ENCODE measurements at regions not wholly inside any gene's neighbourhood (a gene's known extent, or its start where the extent isn't known, plus 50 kb on each side); places are given as distances from the start of the nearest gene placed in this dataset.
A peak's percentile ranks its signal among the peaks of the same experiment; 100 is the strongest.
"Not testable (repeated sequence)": the region's sequence is repeated elsewhere in the genome, so short reads cannot be mapped to it uniquely, and the experiment has no call there.

DNA sequence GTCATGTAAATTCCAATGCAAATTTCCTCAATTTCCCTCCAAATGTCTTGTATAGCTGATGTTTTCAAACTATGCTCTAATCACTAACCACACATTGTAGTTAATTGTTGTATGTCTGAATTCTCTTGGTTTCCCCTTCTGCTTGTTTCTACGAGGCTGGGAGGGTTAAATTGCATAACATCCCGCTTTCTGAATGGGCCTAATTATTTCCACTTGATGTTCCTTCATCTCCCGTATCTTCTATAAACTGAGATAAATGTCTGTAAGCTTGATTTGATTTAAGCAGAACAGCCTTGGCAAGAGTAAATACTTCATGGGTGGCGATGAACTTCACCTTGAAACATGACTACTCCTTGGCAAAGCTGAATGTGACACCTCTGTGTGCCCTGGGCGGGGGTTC lies 72.2 kb downstream of the SERINC2 start:
- no peak for DNase-seq (ENCODE audit: low read depth in 2 of 3, low spot score in 2 of 3)

DNA sequence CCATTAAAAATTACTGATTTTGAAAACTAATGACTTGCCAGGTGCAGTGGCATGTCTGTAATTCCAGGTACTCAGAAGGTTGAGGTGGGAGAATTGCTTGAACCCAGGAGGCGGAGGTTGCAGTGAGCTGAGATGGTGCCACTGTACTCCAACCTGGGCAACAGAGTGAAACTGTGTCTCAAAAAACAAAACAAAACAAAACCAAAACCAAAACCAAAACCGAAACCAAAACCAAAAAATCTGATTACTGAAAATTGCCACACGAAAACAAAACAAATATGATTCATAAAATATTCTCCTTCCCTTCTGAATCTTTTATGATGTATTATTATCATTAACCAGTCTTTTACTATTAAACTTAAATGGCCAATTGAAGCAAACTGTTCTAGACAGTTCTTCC lies 74.1 kb downstream of the SERINC2 start:
- DNase-seq (ENCODE audit: low read depth in 2 of 3, low spot score in 2 of 3) = peak in 1 of 3 donors; percentile 52

DNA sequence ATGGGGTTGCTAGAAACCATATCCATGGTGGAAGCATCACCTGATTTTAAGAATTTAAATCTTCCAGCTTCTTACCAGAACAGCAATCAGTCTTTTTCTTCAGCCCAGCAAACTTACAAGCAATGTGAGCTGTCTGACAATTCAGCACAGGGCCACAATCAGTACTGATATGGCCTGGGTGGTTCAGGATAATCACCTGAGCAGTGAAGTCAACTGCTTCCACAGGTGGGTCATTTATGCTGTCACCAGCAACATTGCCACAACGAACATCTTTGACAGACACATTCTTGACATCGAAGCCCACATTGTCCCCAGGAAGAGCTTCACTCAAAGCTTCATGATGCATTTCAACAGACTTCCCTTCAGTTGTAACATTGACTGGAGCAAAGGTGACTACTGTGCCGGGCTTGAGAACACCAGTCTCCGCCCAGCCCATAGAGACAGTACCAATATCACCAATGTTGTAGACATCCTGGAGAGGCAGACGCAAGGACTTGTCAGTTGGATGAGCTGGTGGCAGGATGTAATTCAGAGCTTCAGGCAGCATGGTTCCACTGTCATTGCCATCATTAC lies 74.8 kb downstream of the SERINC2 start:
- DNase-seq (ENCODE audit: low read depth in 2 of 3, low spot score in 2 of 3) = no peak

DNA sequence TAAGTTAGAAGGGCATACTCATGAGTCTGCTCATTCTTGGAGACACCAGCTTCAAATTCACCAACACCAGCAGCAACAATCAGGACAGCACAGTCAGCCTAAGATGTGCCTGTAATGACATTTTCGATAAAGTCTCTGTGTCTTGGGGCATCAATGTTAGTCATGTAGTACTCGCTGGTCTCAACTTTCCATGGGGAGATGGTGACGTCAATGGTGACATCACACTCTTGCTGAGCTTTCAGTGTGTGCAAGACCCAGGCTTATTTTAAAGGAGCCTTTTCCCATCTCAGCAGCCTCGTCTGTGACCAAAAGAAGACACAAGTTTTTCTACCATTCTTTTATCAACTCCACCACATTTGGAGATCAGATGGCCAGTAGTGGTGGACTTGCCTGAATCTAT lies 75.5 kb downstream of the SERINC2 start:
- no peak for DNase-seq (ENCODE audit: low read depth in 2 of 3, low spot score in 2 of 3)

DNA sequence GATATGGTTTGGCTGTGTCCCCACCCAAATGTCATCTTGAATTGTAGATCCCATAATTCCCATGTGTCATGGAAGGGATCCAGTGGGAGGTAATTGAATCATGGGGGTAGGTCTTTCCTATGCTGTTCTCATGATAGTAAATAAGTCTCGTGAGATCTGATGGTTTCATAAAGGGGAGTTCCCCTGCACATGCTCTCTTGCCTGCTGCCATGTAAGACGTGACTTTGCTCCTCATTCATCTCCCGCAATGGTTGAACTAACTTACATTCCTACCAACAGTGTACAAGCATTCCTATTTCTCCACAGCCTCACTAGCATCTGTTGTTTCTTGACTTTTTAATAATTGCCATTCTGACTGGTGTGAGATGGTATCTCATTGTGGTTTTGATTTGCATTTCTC lies 76.6 kb downstream of the SERINC2 start:
- DNase-seq (ENCODE audit: low read depth in 2 of 3, low spot score in 2 of 3) = not testable (repeated sequence)

DNA sequence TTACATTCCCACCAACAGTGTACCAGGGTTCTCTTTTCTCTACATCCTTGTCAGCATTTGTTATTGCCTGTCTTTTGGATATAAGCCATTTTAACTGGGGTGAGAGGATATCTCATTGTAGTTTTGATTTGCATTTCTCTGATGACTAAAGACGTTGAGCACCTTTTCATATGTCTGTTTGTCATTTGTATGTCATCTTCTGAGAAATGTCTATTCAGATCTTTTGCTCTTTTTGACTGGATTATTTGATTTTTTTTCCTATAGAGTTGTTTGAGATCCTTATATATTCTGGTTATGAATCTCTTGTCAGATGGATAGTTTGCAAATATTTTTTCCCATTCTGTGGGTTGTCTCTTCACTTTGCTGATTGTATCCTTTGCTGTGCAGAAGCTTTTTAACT lies 77.6 kb downstream of the SERINC2 start:
- not testable (repeated sequence) for DNase-seq (ENCODE audit: low read depth in 2 of 3, low spot score in 2 of 3)

DNA sequence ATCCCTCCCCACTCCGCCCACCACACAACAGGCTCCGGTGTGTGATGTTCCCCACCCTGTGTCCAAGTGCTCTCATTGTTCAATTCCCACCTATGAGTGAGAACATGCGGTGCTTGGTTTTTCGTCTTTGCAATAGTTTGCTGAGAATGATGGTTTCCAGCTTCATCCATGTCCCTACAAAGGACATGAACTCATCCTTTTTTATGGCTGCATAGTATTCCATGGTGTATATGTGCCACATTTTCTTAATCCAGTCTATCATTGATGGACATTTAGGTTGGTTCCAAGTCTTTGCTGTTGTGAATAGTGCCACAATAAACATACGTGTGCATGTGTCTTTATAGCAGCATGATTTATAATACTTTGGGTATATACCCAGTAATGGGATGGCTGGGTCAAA lies 81.0 kb upstream of the TINAGL1 start:
- DNase-seq (ENCODE audit: low read depth in 2 of 3, low spot score in 2 of 3) = not testable (repeated sequence)

DNA sequence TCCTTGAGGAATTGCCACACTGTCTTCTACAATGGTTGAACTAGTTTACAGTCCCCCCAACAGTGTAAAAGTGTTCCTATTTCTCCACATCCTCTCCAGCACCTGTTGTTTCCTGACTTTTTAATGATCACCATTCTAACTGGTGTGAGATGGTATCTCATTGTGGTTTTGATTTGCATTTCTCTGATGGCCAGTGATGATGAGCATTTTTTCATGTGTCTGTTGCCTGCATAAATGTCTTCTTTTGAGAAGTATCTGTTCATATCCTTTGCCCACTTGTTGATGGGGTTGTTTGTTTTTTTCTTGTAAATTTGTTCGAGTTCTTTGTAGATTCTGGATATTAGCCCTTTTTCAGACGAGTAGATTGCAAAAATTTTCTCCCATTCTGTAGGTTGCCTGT lies 80.5 kb upstream of the TINAGL1 start:
- DNase-seq (ENCODE audit: low read depth in 2 of 3, low spot score in 2 of 3) = not testable (repeated sequence)

DNA sequence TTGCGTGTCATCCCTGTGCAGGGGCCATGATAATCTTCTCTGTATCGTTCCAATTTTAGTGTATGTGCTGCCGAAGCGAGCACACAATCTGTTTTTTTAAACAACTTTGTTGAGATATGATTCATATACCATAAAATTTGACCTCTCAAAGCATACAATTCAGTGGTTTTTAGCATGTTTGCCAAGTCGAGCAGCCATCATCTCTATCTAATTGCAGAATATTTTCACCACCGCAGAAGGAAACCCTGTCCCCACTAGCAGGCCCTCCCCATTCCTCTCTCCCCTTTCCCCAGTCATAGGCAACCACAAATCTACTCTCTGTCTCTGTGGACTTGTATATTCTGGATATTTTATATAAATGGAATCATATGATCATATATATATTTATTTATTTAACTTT lies 78.7 kb upstream of the TINAGL1 start:
- DNase-seq (ENCODE audit: low read depth in 2 of 3, low spot score in 2 of 3) = no peak

DNA sequence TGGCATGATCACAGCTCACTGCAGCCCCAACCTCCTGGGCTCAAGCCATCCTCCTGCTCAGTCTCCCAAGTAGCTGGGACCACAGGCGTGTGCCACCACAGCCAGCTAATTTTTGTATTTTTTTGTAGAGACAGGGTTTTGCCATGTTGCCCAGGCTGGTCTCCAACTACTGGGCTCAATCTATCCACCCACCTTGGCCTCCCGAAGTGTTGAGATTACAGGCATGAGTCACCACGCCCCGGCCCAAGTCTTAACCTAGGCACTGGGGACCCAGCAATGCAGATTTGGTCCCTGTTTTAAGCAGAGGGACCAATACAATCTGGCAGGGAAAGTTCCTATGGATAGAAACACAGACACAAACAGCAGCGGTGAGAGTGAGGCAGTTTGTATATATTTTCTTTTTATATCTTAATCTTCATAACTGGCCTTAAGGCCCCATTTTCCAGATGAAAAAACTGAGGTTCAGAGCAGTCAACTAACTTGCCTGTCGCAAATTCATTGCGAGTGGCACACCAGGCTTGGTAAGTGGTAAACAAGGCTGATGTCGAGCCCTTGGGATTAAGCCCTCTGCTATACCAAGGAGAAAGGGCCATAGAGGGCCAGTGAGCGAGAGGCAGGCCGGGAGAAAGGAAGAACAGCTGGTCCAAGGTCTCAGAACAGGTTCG lies 77.8 kb upstream of the TINAGL1 start:
- no peak for DNase-seq (ENCODE audit: low read depth in 2 of 3, low spot score in 2 of 3)

DNA sequence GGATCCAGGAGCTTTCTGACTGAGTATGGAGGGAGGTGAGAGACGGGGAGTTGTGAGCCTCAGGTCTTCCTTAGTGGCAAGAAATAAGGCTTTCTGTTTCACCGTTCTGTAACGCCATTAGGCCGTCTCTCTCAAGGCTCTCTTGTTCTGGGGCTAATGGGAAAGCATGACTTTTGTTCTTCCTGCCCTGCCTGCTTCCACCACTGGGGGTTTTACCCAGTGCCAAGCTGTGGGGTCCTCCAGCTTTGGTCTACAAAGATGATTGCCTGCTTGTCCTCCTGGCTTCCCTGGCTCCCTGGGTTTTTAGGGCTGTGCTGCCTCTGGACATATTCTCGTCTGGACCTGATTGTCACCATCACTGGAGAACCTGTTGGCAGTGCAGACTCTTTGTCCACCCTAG lies 74.8 kb upstream of the TINAGL1 start:
- DNase-seq (ENCODE audit: low read depth in 2 of 3, low spot score in 2 of 3) = peak in 1 of 3 donors; percentile 38

DNA sequence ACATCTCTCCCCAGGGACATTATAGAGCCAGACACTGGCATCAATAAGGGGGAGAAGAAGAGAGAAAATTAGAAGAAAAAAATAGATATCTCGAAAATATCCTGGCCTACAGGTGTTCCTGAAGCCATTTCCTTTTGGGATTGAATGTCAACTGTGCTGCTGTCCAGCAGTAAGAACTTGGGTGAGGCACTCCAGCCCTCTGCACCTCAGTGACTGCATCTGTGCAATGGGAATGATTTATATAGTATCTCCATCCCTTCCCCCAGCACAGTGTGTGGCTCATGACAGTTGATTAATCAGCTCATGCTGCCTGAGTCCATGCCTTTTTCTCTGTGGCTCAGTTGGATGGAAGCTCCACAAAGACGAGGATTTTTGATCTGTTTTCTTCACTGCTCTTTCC lies 74.1 kb upstream of the TINAGL1 start:
- no peak for DNase-seq (ENCODE audit: low read depth in 2 of 3, low spot score in 2 of 3)

DNA sequence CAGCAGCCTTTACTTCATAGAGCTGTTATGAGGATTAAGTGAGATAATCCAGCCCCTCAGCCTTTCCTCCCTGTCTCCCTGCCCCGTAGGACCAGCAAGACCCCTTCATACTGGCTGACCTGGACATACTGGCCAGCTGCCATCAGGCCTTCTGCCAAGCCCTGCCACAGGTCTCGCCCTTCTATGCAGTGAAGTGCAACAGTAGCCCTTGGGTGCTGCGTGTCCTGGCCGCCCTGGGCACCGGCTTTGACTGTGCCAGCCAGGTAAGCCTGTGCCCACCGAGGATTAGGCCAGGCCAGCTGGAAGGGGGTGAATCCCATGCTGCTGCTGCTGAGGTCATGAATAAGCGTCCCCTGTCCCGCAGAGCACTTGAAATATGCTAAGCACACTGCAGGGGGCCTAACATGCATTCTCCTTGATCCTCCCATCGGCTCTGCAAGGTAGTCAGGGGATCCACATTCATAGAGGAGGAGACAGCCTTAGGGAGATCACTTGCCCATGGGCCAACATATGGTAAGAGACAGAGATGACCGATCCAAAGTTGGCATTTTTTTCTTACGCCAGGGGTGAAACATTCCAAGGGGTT lies 73.3 kb upstream of the TINAGL1 start:
- DNase-seq (ENCODE audit: low read depth in 2 of 3, low spot score in 2 of 3) = no peak

DNA sequence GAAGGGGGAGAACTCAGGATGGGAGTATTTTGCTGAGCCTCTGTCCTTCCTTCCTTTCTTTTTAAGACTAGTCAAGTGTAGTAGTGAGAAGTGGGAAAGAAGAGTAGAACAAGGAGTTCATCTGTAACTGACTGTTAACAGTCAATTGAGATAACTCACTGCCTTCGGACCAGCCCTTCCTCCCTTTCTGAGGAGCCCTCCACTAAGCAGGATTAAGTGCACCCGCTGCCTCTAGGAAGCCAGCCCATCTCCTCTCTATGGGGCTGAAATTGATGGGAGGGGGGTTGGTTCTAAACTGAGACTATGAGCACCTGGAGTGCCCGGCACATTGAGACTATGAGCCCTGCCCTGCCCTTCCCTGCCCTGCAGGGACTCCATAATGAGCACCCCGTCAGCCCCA lies 72.7 kb upstream of the TINAGL1 start:
- no peak for DNase-seq (ENCODE audit: low read depth in 2 of 3, low spot score in 2 of 3)

DNA sequence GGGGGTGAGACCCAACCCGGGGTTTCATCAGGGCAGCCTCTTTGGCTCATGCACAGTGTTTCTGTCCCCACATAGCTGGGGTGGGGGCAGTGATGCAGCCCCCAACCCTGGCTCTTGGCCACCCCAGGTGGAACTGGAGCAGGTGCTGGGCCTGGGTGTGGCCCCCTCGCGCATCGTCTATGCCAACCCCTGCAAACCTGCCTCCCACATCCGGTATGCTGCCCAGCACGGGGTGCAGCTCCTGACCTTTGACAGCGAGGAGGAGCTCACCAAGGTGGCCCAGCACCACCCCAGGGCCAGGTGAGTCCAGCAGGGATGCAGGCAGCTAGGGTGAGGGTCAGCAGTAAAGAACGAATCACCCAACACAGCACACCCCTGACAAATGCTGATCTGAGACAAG lies 72.3 kb upstream of the TINAGL1 start:
- DNase-seq (ENCODE audit: low read depth in 2 of 3, low spot score in 2 of 3) = no peak

DNA sequence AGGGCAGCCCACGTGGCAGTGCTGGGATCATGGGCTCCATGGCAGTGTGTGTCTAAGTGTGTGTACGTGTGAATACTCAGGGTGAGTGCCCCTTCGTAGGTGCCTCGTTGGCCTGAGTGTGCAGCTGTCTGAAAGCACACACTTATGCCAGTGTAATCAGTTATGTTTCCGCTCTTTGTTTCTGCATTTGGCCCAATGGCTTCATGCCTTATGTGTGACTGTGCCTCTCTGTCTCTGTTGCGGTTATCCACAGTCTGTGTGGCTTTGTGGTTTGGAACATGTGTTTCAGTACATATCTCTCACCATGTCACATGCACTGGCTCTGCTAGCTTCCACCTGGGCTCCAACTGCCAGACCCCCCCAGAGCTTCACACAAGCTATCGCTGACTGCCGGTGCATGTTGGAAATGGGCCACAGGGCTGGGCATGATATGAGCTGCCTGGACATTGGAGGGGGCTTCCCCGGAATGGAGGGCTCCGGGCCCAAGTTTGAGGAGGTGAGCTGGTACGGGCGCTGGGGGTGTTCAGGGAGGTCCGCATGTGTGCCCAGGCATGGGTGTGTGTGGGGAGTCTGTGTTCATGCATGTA lies 70.3 kb upstream of the TINAGL1 start:
- DNase-seq (ENCODE audit: low read depth in 2 of 3, low spot score in 2 of 3) = peak in 2 of 3 donors; percentile 95 to 96

DNA sequence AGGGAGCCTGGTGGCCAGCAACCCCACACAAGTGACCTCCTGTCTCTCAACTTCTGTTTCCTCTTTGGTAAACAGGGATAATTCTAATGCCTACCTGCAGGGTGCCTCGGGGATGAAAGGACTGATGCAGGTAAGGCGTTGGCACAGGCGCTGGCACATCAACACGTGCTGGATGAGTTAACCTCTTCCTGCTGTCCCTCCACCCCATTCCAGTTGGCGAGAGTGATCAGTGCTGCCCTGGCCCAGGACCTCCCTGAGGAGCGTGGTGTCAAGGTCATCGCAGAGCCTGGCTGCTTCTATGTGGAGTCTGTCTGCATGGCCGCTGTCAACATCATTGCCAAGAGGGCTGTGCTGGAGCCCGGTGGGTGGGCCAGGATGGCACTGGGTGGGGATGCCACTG lies 69.1 kb upstream of the TINAGL1 start:
- no peak for DNase-seq (ENCODE audit: low read depth in 2 of 3, low spot score in 2 of 3)

DNA sequence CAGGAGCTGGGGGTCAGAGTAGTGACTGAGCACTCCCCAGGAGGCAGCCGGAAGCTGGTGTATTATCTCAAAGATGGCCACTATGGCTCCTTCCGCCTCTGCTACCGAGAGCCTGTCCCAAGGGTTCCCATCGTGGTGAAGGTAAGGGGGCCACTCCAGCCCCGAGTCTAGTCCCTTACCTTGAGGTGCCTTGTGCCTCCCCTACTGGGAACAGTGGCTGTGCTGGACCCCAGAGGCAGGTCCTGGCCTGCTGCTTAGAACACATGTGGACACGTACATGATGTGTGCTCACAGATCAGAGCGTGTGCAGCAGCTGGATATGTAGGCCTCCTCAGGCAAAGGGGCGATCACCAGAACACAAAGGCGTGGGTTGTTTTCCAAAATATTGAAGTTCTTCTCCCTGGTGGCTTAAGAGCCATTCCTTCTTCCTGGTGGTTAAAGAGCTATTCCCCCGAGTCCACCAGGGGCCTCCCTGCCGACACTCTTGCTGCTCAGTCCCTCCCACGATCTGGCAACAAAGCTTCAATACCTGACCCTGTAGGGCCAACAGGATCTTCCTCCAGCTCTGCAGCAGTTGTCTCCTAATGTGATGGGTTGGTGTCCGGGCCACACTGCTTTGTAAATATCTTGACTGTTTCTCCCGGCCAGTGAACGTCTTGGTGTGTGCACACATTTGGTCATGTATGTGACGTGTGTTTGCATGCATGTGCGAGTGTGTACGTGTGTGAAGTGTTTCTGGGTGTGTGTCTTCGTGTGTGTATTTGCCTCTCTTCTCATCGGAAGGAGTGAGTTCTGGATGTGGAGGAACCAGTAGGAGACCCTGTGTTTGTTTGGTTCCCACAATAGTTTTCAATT lies 68.4 kb upstream of the TINAGL1 start:
- DNase-seq (ENCODE audit: low read depth in 2 of 3, low spot score in 2 of 3) = no peak

DNA sequence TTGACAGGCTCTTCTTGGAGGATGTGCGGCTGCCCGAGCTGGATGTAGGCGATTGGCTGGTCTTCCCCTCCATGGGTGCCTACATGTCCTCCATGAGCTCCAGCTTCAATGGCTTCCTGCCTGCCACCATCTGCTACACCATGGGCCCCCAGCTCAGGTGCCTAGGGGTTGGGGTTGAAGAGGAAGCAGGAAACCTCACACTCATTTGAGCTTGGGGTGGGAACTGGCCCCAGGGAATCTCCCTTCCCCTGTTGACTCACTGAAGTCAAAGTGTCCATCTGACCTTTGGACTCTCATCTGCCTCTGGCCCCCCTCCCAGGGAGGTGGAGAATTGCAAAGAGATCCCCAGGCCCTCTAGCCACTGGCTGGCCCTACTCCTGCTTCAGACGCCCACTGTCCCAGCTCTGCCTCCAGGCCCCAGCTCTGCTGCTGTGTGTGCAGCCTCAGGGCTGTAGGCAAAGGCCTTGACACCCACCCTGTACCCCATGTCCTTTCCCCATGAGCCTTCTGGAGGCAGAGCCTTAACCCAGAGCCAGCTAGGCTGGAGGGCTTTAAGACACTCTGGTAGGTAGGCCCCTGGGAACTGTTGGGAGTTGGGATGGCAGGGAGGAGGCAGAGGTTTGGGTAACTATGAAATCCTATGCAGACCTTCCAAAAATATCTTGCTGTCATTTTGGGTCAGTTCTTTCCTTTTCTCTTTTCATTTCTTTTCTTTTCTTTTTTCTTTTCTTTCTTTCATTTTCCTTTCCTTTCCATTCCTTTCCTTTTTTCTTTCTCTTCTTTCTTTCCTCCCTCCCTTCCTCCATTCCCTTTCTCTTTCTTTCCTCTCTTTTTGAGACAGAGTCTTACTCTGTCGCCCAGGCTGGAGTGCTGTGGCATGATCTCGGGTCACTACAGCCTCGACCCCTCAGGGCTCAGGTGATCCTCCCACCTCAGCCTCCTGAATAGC lies 66.9 kb upstream of the TINAGL1 start:
- DNase-seq (ENCODE audit: low read depth in 2 of 3, low spot score in 2 of 3) = peak in 1 of 3 donors; percentile 59

DNA sequence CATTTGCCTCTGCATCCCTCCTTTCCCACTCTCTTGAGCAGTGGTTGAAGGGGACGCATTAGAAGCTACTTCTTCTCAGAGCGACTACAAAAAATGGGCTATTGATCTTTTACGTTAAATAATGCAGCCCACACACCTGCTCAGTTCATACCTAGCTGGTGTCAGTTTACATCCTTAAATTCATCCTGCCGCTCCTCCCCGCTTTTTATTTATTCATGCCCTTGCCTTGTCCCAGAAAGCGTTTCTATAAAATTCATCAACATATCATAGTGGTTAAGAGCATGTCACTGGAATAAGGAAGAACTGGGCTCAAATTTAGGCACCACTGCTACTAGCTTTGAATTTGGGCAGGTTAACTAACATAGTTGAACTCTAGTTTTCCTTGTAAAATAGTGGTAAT lies 66.0 kb upstream of the TINAGL1 start:
- DNase-seq (ENCODE audit: low read depth in 2 of 3, low spot score in 2 of 3) = no peak

Data from hematopoietic multipotent progenitor cell (in vitro differentiated cells).